ENCODE measurements at regions not wholly inside any gene's neighbourhood (a gene's known extent, or its start where the extent isn't known, plus 50 kb on each side); places are given as distances from the start of the nearest gene placed in this dataset.

DNA sequence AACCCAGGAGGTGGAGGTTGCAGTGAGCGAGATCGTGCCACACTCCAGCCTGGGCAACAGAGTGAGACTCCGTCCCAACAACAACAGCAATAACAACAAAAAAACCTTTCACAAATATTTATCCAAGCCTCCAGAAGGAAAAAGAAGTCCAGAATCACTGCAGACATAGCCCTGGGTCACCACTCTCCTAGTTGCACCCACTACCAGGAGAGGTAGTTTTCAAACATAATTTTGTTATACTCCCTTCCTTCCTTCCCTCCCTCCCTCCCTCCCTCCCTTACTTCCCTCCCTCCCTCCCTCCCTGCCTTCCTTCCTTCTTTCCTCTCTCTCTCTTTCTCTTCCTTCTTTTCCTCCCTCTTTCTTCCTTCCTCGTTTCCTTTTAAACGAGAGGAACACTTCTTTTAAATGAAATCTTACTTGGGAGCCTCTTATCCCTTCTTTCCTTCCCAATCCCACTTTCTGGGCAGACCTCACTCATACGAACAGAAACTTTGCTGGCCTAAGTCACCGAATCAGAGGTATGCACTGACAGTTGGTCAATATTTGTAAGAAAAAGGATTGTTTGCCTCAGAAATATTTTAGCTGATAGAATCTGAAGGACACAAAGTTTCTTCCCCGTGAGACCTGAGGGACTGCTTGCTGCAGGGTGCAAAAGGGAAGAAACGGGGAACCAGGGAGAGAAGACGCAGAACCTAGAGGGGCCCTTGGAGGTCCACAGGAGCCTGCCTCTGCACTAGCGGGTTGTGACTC is 88.1 kb upstream of the AGAP1 start:
- TF ChIP-seq POLR2A (IDR thresholded peaks at IDR 0.05), result no peak
- TF ChIP-seq, protein P1, sequence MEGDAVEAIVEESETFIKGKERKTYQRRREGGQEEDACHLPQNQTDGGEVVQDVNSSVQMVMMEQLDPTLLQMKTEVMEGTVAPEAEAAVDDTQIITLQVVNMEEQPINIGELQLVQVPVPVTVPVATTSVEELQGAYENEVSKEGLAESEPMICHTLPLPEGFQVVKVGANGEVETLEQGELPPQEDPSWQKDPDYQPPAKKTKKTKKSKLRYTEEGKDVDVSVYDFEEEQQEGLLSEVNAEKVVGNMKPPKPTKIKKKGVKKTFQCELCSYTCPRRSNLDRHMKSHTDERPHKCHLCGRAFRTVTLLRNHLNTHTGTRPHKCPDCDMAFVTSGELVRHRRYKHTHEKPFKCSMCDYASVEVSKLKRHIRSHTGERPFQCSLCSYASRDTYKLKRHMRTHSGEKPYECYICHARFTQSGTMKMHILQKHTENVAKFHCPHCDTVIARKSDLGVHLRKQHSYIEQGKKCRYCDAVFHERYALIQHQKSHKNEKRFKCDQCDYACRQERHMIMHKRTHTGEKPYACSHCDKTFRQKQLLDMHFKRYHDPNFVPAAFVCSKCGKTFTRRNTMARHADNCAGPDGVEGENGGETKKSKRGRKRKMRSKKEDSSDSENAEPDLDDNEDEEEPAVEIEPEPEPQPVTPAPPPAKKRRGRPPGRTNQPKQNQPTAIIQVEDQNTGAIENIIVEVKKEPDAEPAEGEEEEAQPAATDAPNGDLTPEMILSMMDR (IDR thresholded peaks at IDR 0.05), result no peak
- DNase-seq, result no peak
- 73 to 86% methylated on average over 9 to 11 of the region's 11 CpGs for WGBS, 2 donors

DNA sequence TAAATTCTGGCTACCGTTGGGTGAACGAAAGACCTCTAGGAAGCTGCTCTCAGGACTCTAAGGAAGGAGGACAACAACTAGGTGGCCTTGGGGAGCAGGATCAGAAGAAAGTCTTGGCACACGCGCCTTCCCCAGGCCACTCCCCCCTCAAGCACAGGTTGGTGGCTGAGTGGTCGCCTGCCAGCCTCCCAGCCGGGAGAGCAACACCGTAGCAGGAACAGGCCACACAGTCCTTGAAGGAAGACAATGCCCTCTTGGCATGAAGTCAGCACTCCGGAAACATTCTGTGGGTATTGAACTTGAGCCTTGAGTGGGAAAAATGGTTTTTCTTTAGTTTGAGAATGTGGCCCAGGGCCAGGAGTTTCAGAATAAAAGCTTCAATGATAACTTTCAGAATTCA is 87.4 kb upstream of the AGAP1 start:
- no peak for DNase-seq
- Histone ChIP-seq H3K27me3 (no peaks in the 10 kb centered on the region), H3K36me3 (no peaks in the 10 kb centered on the region), H3K9me3 (no peaks in the 10 kb centered on the region), H3K4me1 (no peaks in the 10 kb centered on the region), H3K27ac (no peak overlapping the region), H3K4me3 (no peak overlapping the region)
- intact Hi-C loops (cut with DNase I), result no loop called here
- TF ChIP-seq, protein P1 (IDR thresholded peaks at IDR 0.05), result no peak
- 18 to 35% methylated on average over 2 of the region's 8 CpGs for WGBS, 2 donors

More for the DNA sequence above, 88.1 kb upstream of the AGAP1 start:
- H3K4me1 ChIP-seq, result no peaks in the 10 kb centered on the region
- H3K4me3 ChIP-seq, result no peak overlapping the region
- H3K27ac ChIP-seq, result no peak overlapping the region
- H3K36me3 ChIP-seq, result no peaks in the 10 kb centered on the region
- no peaks in the 10 kb centered on the region for H3K27me3 ChIP-seq
- H3K9me3 ChIP-seq, result no peaks in the 10 kb centered on the region
- intact Hi-C loops (cut with DNase I), result no loop called here

DNA sequence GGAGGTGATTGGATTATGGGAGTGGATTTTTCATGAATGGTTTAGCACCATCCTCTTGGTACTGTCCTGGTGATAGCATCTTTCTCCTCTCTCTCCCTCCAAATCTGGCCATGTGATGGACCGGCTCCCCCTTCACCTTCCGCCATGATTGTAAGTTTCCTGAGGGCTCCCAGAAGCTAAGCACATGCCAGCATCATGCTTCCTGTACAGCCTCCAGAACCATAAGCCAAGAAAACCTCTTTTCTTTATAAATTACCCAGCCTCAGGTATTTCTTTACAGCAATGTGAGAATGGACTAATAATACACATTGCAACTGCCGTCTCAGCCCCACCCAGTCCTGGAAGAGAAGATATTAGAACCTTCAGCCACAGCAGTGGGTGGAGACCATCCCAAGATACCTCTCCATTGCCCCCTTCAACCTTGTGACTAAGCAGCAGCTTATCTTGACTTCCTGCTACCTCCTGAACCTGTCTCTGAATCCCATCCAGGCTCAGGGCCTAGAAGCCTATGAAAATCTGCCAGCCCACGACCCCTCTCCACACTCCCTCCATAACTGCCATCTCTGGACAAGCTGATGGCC is 81.8 kb upstream of the AGAP1 start:
- WGBS, 2 donors, result 80 to 89% methylated on average over 4 of the region's 4 CpGs
- Histone ChIP-seq H3K4me1 (no peaks in the 10 kb centered on the region), H3K4me3 (no peak overlapping the region), H3K9me3 (no peaks in the 10 kb centered on the region), H3K36me3 (no peaks in the 10 kb centered on the region), H3K27me3 (no peaks in the 10 kb centered on the region), H3K27ac (no peak overlapping the region)
- intact Hi-C loops (cut with DNase I), result no loop called here
- no peak for DNase-seq
- no peak for TF ChIP-seq POLR2A (IDR thresholded peaks at IDR 0.05)
- TF ChIP-seq, protein P1 (IDR thresholded peaks at IDR 0.05), result no peak

DNA sequence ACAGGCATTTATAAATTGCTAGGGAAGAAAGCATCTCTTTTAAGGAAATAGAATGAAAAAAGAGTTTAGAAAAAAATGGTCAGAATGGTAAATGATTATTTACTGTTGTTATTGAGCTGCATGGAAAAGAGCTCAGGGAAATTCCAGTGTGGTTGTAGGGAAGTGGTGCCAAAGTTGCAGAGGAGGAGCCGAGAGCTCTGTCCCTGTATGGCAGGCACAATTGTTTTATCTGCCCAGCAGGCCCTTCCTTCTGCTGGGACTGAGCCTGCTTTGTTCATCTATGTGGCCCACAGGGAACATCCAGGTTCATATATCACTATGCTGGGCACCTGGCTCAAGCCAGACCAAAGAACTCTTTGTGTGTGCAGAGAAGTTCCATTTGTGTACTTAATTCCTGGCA is 80.8 kb upstream of the AGAP1 start:
- no peak overlapping the region for H3K4me3 ChIP-seq
- intact Hi-C loops (cut with DNase I), result no loop called here
- H3K36me3 ChIP-seq, result no peaks in the 10 kb centered on the region
- H3K27ac ChIP-seq, result no peak overlapping the region
- 59 to 62% methylated on average over 1 of the region's 1 CpG for WGBS, 2 donors
- H3K9me3 ChIP-seq, result no peaks in the 10 kb centered on the region
- H3K27me3 ChIP-seq, result no peaks in the 10 kb centered on the region
- no peaks in the 10 kb centered on the region for H3K4me1 ChIP-seq
- TF ChIP-seq, protein P1 (IDR thresholded peaks at IDR 0.05), result no peak
- no peak for TF ChIP-seq POLR2A (IDR thresholded peaks at IDR 0.05)
- no peak for DNase-seq

DNA sequence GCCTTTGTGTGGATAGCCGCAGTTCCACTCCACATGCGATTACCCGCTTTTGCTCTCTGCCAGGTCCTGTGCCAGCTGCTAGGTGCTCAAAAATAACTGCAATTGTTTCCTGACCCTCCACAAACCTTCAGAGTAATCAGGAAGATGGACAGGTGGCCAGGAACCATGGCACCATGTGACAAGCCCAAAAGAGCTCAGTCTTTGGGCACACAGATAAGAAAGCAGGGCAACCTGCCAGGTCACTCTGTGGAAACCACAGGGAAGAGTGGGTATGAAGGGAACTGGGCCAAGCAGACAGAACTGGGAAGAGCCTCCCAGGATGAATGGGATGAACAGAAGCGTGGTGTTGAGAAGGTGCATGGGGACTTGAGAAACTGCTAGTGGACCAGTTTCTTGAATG is 79.4 kb upstream of the AGAP1 start:
- DNase-seq, result no peak
- no peak overlapping the region for H3K27ac ChIP-seq
- no peaks in the 10 kb centered on the region for H3K36me3 ChIP-seq
- no peak overlapping the region for H3K4me3 ChIP-seq
- TF ChIP-seq POLR2A (IDR thresholded peaks at IDR 0.05), result no peak
- TF ChIP-seq, protein P1 (IDR thresholded peaks at IDR 0.05), result no peak
- 82 to 83% methylated on average over 3 to 4 of the region's 4 CpGs for WGBS, 2 donors
- no peaks in the 10 kb centered on the region for H3K9me3 ChIP-seq
- H3K27me3 ChIP-seq, result no peaks in the 10 kb centered on the region
- H3K4me1 ChIP-seq, result no peaks in the 10 kb centered on the region
- intact Hi-C loops (cut with DNase I), result no loop called here
